Stimulated activated CD8-positive, alpha-beta memory T cell treated with anti-CD3 and anti-CD28 coated beads, Interleukin-4, amount 100 ng/mL, for 24 hours (primary cell): ENCODE measurements at regions not wholly inside any gene's neighbourhood (a gene's known extent, or its start where the extent isn't known, plus 50 kb on each side); places are given as distances from the start of the nearest gene placed in this dataset.

ENCODE experiments used
- DNase-seq: peaks from one replicate; pipeline ENCODE4 v3.0.0-alpha.2; 2020; ENCODE audit warnings: low read depth

DNA sequence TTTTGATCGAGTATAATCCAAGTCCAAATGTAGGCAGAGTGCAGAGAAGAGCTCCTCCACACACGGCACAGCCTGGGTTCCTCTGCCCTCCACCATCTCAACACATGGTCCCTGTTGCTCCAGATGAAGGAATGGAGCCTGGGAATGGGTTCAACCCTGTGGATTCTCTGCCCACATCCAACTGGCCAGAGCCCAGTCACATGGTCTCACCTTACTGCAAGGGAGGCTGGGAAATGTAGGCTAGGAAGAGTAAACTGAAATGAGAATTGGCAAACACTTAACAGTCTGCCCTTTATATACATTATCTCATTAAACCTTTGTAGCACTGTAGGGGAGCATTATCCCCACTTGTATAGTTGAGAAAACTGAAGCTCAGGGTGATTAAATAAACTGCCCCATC, 60.1 kb upstream of the RAB4A start:
- DNase-seq, result no peak

DNA sequence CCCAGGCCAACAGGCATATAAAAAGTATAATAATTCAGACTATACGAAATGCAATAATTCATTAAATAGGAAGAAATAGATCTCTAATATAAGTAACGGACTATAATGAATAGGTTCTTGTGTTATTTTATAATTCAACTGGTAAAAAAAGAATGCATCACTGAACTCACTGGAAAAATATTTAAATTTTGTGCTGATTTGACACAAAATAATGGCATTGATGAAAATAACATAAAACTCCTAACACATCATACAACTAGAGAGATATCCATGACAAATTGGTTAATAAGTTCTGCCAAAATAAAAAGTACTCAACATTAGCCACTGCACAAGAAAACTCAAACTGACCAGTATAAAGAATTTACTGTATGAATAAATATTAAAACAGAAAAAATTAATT, 57.1 kb upstream of the RAB4A start:
- no peak for DNase-seq

DNA sequence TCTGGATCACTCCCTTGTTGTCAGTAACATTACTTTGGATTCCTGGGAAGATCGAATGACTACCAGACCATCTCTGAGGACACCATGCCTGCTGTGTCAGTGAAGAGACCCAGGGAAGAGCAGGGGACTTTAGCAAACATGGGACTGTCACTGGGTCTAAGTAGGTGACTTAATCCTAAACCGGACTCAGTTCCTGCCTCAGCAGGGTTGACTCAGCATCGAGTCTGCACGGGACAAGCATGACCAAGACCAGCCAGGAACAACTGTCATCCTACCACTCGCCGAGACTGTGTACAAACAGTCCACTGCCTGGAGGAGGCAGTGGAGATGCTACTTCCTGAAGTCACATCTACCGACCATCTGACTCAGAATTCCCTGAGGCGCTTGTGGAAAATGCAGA, 53.2 kb upstream of the RAB4A start:
- DNase-seq, result no peak

DNA sequence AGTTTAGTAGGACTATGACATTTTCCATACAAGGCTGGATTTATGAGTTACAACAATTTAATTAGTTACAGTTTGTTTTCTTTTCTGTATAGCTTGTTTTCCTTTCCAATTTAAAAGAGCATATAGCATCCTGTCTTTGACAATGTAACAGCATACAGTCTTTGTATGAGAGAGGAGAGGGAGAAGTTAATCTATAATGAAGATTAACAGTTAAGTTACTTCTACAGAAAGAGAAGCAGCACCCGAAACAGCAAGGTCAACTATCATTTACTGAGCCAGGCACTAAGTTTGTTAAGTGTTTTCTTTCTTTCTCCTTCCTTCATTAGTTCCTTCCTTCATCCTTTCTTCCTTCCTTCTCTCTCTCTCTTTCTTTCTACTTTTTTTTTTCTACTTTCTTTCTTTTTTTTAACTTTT, 52.3 kb upstream of the RAB4A start:
- DNase-seq, result no peak

DNA sequence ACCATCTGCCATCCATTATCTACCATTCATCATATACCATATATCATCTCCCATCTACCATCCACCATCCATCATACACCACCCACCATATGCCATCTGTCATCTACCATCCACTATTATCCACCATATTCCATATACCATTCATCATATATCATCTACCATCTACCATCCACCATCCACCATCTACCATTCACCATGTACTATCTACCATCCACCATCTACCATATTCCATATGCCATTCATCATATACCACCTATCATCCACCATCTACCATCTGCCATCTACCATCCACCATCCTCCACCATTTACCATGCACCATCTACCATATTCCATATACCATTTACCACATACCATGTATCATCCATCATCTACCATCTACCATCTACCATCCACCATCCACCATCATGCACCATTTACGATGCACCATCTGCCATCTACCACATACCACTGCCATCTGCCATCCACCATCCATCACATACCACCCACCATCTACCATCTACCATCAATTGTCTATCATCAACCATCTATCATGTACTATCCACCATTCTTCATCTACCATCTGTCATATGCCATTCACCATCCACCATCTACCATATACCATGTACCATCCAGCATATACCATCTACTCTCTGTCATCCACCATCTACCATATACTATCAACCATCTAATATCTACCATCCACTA, 50.6 kb upstream of the RAB4A start:
- no peak for DNase-seq

DNA sequence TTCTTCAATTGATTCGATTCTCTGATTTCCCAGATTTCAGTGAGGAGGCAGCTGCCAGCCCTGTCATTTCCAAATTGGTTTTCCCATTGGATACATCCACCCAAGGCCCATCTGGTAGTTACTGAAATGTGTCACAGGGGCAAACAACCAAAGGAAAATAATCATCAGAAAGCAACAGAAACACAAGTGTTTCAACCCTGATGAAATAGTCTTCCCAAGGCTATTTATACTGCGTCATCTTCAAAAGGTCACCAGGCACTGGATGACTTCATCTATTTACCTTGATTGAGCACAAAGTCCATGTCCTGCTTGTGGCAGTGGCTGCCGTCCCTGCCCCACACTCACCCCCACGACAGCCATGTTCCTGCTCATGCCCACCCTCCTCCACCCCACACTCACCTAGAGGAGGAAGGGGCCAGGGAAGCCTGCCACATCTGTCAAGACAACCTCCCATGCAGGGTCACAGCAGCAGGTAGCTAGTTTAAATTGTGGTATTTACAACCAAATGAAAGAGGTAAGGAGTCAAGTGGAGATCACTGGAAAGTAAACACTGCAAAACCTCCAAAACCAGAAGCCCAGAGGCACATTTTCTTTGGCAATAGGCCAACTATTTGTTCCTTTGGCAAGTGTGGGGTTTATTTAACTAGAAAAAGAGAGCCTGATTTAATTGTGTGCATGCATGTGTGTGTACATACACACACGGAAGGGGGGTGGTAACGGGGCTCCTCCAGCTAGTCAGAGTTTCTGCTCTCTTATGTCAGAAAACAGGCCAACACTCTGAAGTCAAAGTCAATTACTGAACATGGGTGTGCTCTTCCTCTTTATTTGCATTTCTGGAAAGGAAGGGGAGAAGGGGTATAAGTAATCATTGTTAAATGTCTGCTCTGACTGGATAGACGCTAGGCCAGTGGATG, 49.5 kb upstream of the RAB4A start:
- DNase-seq, result no peak
